ENCODE measurements at regions not wholly inside any gene's neighbourhood (a gene's known extent, or its start where the extent isn't known, plus 50 kb on each side); places are given as distances from the start of the nearest gene placed in this dataset.

- intact Hi-C loops (cut with DNase I): no loop called here
- 69 to 76% (median 73%) methylated on average over 27 to 32 of the region's 33 CpGs for WGBS, 4 donors
- TF ChIP-seq CTCF (IDR thresholded peaks at IDR 0.05): no peak
- no peak for TF ChIP-seq POLR2A (IDR thresholded peaks at IDR 0.05)
- Histone ChIP-seq H3K27me3 (peaks cover 0 to 60% (median 5%) of the 10 kb centered on the region in 9 donors), H3K36me3 (no peaks in the 10 kb centered on the region), H3K27ac (no peak overlapping the region), H3K4me1 (no peaks in the 10 kb centered on the region), H3K9me3 (no peaks in the 10 kb centered on the region), H3K4me3 (no peak overlapping the region)
- DNase-seq: no peak
- no peak for ATAC-seq
These were observed 110.9 kb upstream of the B3GAT1 start for GRCh38 chr11:134522782-134523570.

- Histone ChIP-seq H3K4me3 (no peak overlapping the region), H3K27ac (no peak overlapping the region), H3K36me3 (no peaks in the 10 kb centered on the region), H3K9me3 (no peaks in the 10 kb centered on the region), H3K4me1 (no peaks in the 10 kb centered on the region), H3K27me3 (peaks cover 0 to 74% (median 3%) of the 10 kb centered on the region in 9 donors)
- intact Hi-C loops (cut with DNase I): no loop called here
- 71 to 76% (median 73%) methylated on average over 18 of the region's 18 CpGs for WGBS, 4 donors
- TF ChIP-seq CTCF (IDR thresholded peaks at IDR 0.05) (no peak), POLR2A (IDR thresholded peaks at IDR 0.05) (no peak)
- DNase-seq (no peak), ATAC-seq (peak in 1 of 4 donors; percentile 38)
These were observed 109.6 kb upstream of the B3GAT1 start for GRCh38 chr11:134521452-134522289.

- Histone ChIP-seq H3K27me3 (peaks cover 0 to 74% (median 3%) of the 10 kb centered on the region in 9 donors), H3K36me3 (no peaks in the 10 kb centered on the region), H3K4me1 (no peaks in the 10 kb centered on the region), H3K27ac (no peak overlapping the region), H3K9me3 (no peaks in the 10 kb centered on the region), H3K4me3 (no peak overlapping the region)
- ATAC-seq (no peak), DNase-seq (no peak)
- WGBS, 4 donors: 90 to 95% (median 92%) methylated on average over 14 of the region's 14 CpGs
- TF ChIP-seq CTCF (IDR thresholded peaks at IDR 0.05) (no peak), POLR2A (IDR thresholded peaks at IDR 0.05) (no peak)
- intact Hi-C loops (cut with DNase I): no loop called here
These were observed 109.0 kb upstream of the B3GAT1 start for GRCh38 chr11:134521001-134521400.

- no peak for TF ChIP-seq CTCF (IDR thresholded peaks at IDR 0.05)
- no peak for TF ChIP-seq POLR2A (IDR thresholded peaks at IDR 0.05)
- no peaks in the 10 kb centered on the region for H3K4me1 ChIP-seq
- H3K27ac ChIP-seq: no peak overlapping the region
- DNase-seq (no peak), ATAC-seq (no peak)
- no peak overlapping the region for H3K4me3 ChIP-seq
- H3K9me3 ChIP-seq: no peaks in the 10 kb centered on the region
- peaks cover 0 to 79% (median 3%) of the 10 kb centered on the region in 9 donors for H3K27me3 ChIP-seq
- WGBS, 4 donors: 25 to 53% (median 30%) methylated on average over 7 of the region's 7 CpGs
- intact Hi-C loops (cut with DNase I): no loop called here
- H3K36me3 ChIP-seq: no peaks in the 10 kb centered on the region
These were observed 107.7 kb upstream of the B3GAT1 start for GRCh38 chr11:134519788-134520187.

Measured in heart left ventricle (tissue), 16 donors.